ENCODE measurements at regions not wholly inside any gene's neighbourhood (a gene's known extent, or its start where the extent isn't known, plus 50 kb on each side); places are given as distances from the start of the nearest gene placed in this dataset.

DNA sequence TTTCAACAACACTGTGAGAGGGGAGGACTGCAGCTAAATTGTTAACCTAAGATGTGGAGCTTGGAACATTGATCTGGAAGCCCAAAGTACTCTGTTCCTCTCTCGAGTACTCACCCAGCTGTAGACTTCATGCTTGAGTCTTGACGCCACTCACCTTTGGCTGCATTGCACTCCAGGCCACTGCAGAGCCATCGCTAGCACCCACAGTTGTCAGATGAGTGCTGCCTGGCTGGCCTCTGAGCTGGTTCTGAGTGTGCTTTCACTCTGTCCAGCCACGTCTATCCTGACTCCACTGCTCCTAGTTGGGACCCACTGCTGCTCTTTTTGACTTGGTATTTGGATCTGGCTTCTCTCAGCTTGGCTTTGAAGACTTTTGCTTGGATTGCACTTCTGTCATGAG is 552.1 kb downstream of the DCDC2C start:
- Histone ChIP-seq H3K4me3 (ENCODE audit: low read depth, low read length) (no peak overlapping the region), H3K27me3 (ENCODE audit: control insufficient read depth, insufficient read depth, low read length) (no peaks in the 10 kb centered on the region), H3K36me3 (ENCODE audit: control insufficient read depth, insufficient read depth, low read length) (no peaks in the 10 kb centered on the region)
- POLR2A ChIA-PET, result interaction anchor here (0.5 kb wide), 1 partner anchor 20 kb away, joined by 3 read pairs; no protein-coding TSS in a partner anchor
- TF ChIP-seq, protein P1, sequence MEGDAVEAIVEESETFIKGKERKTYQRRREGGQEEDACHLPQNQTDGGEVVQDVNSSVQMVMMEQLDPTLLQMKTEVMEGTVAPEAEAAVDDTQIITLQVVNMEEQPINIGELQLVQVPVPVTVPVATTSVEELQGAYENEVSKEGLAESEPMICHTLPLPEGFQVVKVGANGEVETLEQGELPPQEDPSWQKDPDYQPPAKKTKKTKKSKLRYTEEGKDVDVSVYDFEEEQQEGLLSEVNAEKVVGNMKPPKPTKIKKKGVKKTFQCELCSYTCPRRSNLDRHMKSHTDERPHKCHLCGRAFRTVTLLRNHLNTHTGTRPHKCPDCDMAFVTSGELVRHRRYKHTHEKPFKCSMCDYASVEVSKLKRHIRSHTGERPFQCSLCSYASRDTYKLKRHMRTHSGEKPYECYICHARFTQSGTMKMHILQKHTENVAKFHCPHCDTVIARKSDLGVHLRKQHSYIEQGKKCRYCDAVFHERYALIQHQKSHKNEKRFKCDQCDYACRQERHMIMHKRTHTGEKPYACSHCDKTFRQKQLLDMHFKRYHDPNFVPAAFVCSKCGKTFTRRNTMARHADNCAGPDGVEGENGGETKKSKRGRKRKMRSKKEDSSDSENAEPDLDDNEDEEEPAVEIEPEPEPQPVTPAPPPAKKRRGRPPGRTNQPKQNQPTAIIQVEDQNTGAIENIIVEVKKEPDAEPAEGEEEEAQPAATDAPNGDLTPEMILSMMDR (IDR thresholded peaks at IDR 0.05; ENCODE audit: insufficient read depth, low read depth, low read length), result no peak
- CTCF ChIA-PET, result no interaction called here
- DNase-seq (ENCODE audit: low read depth), result no peak

DNA sequence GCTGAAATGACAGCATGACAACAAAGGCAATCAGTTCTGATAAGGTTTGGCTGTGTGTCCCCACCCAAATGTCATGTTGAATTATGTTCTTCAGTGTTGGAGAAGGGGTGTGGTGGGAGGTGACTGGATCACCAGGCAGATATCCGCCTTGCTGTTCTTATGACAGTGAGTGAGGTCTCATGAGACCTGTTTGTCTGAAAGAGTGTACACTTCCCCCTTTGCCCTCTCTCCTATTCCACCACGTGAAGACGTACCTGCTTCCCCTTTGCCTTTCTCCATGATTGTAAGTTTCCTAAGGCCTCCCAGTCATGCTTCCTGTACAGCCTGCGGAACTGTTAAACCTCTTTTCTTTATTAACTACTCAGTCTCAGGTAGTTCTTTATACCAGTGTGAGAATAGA is 553.0 kb downstream of the DCDC2C start:
- POLR2A ChIA-PET, result no interaction called here
- DNase-seq (ENCODE audit: low read depth), result no peak
- H3K4me3 ChIP-seq (ENCODE audit: low read depth, low read length), result no peak overlapping the region
- H3K36me3 ChIP-seq (ENCODE audit: control insufficient read depth, insufficient read depth, low read length), result no peaks in the 10 kb centered on the region
- TF ChIP-seq, protein P1 (IDR thresholded peaks at IDR 0.05; ENCODE audit: insufficient read depth, low read depth, low read length), result no peak
- CTCF ChIA-PET, result no interaction called here
- H3K27me3 ChIP-seq (ENCODE audit: control insufficient read depth, insufficient read depth, low read length), result no peaks in the 10 kb centered on the region

DNA sequence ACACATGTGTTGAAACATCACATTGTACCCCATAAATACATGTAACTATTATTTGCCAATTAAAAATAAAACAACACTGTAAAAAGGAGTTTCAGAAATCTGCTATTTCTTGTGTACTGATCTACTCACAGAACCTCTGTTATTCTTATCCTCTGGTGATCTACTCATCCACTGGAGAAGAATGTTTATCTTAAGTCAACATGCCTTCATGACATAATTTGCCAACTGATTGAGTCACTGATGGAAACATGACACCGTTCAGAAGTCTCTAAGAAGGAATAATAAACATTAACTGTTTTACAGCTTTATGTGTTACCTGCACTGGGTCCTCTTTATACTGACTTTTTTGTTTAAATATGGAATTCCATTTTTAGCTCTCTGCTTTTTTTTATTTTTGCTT is 555.2 kb downstream of the DCDC2C start:
- H3K36me3 ChIP-seq (ENCODE audit: control insufficient read depth, insufficient read depth, low read length), result no peaks in the 10 kb centered on the region
- ChIA-PET CTCF (no interaction called here), POLR2A (no interaction called here)
- TF ChIP-seq, protein P1 (IDR thresholded peaks at IDR 0.05; ENCODE audit: insufficient read depth, low read depth, low read length), result no peak
- DNase-seq (ENCODE audit: low read depth), result no peak
- H3K27me3 ChIP-seq (ENCODE audit: control insufficient read depth, insufficient read depth, low read length), result no peaks in the 10 kb centered on the region
- H3K4me3 ChIP-seq (ENCODE audit: low read depth, low read length), result no peak overlapping the region

GRCh38 chr2:4265936-4266335 is 562.6 kb downstream of the DCDC2C start:
- POLR2A ChIA-PET, result no interaction called here
- CTCF ChIA-PET, result no interaction called here
- DNase-seq (ENCODE audit: low read depth), result no peak
- Histone ChIP-seq H3K36me3 (ENCODE audit: control insufficient read depth, insufficient read depth, low read length) (no peaks in the 10 kb centered on the region), H3K4me3 (ENCODE audit: low read depth, low read length) (no peak overlapping the region), H3K27me3 (ENCODE audit: control insufficient read depth, insufficient read depth, low read length) (no peaks in the 10 kb centered on the region)
- TF ChIP-seq, protein P1 (IDR thresholded peaks at IDR 0.05; ENCODE audit: insufficient read depth, low read depth, low read length), result no peak

DNA sequence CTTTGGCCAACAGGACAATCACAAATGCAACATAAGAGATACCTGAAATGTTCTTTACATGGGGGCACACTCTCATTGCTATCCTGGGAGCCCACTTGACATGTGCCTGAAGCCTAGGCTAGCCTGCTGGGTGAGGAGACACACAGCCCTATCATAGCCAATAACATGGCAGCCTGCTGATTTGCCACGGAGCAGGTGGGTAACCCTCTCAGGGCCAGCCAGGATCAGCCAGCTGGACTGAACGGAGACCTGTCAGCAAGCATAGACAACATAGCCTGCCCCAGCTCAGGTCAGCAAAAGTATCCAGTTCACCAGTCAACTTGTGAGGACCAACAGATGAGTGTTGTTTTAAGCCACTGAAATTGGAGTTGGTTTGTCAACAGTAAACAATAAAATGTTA is 566.5 kb downstream of the DCDC2C start:
- POLR2A ChIA-PET, result no interaction called here
- DNase-seq (ENCODE audit: low read depth), result no peak
- Histone ChIP-seq H3K27me3 (ENCODE audit: control insufficient read depth, insufficient read depth, low read length) (no peaks in the 10 kb centered on the region), H3K4me3 (ENCODE audit: low read depth, low read length) (no peak overlapping the region), H3K36me3 (ENCODE audit: control insufficient read depth, insufficient read depth, low read length) (no peaks in the 10 kb centered on the region)
- TF ChIP-seq, protein P1 (IDR thresholded peaks at IDR 0.05; ENCODE audit: insufficient read depth, low read depth, low read length), result no peak
- CTCF ChIA-PET, result no interaction called here

Measured in BJ (cell line).